GM12878 (cell line): ENCODE measurements at regions not wholly inside any gene's neighbourhood (a gene's known extent, or its start where the extent isn't known, plus 50 kb on each side); places are given as distances from the start of the nearest gene placed in this dataset.
A peak's percentile ranks its signal among the peaks of the same experiment; 100 is the strongest.

Experiments used
- BACH1 ChIP-seq: fragments of 450-650 bp; IDR thresholded peaks from 2 replicates; pipeline ENCODE4 v1.6.1; 2017; ENCODE audit warnings: mild to moderate bottlenecking, borderline replicate concordance
- SUZ12 ChIP-seq: fragments of 200-600 bp; sonication (generic); IDR thresholded peaks from one replicate; pipeline ENCODE4 v1.6.1; 2018; ENCODE audit warnings: antibody characterized with exemption, mild to moderate bottlenecking; ENCODE audit not compliant: unreplicated experiment
- TF ChIP-seq, protein P1 (sequence below): fragments of 450-650 bp; IDR thresholded peaks from 2 replicates; pipeline ENCODE4 v1.6.1; 2017; ENCODE audit warnings: mild to moderate bottlenecking, moderate library complexity
- TF ChIP-seq, protein P2 (sequence below): fragments of 450-650 bp; IDR thresholded peaks from 2 replicates; pipeline ENCODE4 v1.6.1; 2017; ENCODE audit warnings: antibody characterized with exemption, mild to moderate bottlenecking, moderate library complexity

DNA sequence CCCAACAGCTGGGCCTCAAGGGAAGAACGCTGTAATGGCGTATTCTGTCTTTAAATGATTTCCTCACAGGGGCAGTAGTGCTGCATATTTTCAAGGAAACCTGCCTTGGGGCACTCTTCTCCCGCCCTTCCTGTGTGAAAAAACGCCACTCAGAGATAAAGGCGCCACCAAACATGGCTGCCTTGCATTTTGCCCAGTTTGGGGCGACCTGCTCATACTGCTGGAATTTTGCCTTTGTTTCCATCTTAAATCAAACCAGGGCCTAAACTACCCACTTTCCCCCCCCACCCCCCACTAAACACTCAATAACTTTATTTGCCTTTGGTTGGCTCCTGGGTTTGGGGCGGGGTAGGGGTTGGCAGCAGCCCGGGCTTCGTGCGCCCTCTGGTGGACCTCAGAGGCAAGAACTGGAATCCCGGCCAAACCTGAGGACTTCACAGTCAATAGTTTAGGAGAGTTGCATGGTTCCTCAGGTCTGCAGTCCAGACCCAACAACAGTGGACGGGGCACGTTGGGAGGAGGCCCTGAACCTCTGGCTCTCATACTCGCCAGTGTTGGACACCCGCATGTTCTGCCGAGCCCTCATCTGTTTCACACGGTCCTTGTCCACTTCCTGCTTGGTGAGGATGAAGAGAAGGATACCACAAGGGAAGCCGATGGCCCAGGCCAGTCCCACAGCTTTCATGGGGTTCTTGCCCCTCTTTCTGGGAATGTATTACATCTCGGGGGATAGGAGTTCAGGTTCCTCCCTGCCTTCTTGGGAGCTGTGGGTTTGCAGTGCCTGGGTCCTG, 220.1 kb upstream of the STK26 start (continued):
- TF ChIP-seq SUZ12 (no peak), BACH1 (no peak)
- TF ChIP-seq, protein P1, sequence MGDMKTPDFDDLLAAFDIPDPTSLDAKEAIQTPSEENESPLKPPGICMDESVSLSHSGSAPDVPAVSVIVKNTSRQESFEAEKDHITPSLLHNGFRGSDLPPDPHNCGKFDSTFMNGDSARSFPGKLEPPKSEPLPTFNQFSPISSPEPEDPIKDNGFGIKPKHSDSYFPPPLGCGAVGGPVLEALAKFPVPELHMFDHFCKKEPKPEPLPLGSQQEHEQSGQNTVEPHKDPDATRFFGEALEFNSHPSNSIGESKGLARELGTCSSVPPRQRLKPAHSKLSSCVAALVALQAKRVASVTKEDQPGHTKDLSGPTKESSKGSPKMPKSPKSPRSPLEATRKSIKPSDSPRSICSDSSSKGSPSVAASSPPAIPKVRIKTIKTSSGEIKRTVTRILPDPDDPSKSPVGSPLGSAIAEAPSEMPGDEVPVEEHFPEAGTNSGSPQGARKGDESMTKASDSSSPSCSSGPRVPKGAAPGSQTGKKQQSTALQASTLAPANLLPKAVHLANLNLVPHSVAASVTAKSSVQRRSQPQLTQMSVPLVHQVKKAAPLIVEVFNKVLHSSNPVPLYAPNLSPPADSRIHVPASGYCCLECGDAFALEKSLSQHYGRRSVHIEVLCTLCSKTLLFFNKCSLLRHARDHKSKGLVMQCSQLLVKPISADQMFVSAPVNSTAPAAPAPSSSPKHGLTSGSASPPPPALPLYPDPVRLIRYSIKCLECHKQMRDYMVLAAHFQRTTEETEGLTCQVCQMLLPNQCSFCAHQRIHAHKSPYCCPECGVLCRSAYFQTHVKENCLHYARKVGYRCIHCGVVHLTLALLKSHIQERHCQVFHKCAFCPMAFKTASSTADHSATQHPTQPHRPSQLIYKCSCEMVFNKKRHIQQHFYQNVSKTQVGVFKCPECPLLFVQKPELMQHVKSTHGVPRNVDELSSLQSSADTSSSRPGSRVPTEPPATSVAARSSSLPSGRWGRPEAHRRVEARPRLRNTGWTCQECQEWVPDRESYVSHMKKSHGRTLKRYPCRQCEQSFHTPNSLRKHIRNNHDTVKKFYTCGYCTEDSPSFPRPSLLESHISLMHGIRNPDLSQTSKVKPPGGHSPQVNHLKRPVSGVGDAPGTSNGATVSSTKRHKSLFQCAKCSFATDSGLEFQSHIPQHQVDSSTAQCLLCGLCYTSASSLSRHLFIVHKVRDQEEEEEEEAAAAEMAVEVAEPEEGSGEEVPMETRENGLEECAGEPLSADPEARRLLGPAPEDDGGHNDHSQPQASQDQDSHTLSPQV: peak; percentile 66
- TF ChIP-seq, protein P2, sequence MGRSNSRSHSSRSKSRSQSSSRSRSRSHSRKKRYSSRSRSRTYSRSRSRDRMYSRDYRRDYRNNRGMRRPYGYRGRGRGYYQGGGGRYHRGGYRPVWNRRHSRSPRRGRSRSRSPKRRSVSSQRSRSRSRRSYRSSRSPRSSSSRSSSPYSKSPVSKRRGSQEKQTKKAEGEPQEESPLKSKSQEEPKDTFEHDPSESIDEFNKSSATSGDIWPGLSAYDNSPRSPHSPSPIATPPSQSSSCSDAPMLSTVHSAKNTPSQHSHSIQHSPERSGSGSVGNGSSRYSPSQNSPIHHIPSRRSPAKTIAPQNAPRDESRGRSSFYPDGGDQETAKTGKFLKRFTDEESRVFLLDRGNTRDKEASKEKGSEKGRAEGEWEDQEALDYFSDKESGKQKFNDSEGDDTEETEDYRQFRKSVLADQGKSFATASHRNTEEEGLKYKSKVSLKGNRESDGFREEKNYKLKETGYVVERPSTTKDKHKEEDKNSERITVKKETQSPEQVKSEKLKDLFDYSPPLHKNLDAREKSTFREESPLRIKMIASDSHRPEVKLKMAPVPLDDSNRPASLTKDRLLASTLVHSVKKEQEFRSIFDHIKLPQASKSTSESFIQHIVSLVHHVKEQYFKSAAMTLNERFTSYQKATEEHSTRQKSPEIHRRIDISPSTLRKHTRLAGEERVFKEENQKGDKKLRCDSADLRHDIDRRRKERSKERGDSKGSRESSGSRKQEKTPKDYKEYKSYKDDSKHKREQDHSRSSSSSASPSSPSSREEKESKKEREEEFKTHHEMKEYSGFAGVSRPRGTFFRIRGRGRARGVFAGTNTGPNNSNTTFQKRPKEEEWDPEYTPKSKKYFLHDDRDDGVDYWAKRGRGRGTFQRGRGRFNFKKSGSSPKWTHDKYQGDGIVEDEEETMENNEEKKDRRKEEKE: no peak
- TF ChIP-seq, all 136 proteins: peak for 17
